ENCODE measurements at regions not wholly inside any gene's neighbourhood (a gene's known extent, or its start where the extent isn't known, plus 50 kb on each side); places are given as distances from the start of the nearest gene placed in this dataset.
"Not testable (repeated sequence)": the region's sequence is repeated elsewhere in the genome, so short reads cannot be mapped to it uniquely, and the experiment has no call there.

DNA sequence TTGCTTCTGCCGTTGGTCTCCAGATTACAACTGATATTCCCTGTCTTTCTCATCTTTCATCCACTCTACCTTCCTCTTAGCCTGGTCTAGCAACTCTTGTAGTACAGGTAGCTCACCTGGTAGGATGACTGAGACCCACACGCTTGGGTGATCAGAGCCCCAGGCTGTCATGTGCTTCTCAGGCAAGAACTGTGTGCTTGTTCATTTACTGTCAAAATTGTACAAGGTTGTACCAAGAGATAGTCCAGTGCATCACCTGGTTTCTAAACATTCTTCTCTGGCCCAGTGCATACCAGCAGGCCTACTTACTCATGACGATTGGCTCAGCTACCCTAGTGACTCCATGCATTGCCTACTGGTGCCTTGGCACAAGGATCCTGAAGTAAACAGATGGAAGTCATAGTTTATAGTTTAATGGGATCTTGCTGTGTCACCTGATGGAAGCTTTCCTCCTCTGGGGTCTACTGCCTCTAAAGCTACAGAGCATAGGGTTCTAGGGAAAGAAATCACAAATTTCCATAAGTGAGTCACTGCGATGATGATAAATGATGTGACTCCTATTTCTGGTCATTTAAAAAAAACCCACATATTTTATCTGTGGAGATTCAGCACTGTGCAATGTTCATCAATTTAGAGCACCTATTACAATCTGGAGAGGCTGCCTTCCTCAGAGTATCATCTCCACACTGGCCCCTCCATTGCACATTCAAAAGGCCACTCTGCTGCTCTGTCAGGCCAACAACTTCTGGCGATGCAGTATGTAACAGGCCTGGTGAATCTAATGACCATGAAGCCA is 481.8 kb upstream of the MEIS1 start:
- DNase-seq (ENCODE audit: low read depth) = no peak

DNA sequence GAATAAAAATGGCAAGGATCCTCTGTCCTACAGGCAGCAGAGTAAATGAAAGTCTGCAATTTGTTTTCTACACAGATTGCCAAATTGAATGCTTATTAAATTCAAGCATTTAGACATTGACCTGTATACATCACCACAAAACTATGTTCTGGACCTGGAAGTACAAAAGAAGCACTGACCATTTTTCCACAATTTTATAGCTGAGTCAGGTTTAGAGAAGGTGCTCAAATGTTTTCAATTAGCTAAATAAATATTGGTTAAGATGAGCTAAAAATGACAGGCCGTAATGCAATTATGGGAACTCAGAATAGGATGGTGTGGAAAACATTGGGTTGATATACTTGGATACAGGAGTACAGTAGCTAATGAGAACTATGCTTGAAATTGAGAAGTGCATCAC is 490.7 kb upstream of the MEIS1 start:
- no peak for DNase-seq (ENCODE audit: low read depth)

DNA sequence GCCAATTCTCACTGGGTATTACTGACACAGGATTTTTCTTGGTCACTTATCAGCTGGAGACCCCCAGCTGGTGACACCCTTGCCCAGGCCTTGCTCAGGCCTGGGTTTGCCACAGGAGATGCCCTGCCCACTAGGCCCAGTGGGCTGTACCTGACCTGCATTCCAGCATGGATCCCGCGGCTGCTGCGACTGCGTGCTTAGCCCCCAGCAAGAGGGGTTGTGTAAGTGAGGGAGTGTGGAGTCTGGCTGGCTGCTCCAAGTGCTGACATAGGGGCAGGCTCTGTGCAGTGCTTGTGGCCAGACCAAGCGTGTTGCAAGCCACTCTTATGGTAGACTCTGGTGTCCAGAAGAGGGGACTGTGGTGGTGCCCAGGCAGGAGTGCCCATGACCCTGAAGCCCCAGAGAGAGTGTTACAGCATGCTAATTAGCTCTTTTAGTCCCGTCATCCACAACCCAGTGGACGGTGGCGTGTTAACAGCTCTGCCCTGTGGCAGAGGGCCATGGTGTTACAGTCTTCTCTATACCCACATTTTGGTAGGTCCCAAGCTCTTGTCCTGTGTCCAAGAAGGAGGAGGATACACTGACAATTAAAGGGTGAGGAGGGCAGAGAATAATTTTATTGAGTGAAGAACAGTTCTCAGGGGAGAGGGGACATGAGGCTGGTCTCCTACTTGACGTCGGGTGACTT is 491.7 kb upstream of the MEIS1 start:
- no peak for DNase-seq (ENCODE audit: low read depth)

DNA sequence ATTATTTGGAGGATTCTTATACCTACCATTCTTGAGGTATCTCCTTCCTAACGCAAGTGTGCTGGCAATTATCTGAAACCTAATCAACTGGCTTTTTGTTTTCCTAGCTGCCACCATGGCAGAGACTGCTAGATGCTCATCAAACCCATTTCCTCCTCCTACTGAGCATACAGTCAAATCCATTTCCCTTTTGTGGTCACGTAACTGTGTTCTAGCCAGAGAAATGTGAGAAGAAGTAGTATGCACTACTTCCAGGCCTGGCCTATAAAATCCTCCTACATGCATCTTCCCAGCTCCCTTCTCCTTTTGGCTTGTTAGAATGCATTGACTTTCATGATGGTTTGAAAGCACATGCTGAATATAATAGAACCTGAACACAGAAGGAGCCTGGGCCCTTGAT is 494.1 kb upstream of the MEIS1 start:
- DNase-seq (ENCODE audit: low read depth) = no peak

DNA sequence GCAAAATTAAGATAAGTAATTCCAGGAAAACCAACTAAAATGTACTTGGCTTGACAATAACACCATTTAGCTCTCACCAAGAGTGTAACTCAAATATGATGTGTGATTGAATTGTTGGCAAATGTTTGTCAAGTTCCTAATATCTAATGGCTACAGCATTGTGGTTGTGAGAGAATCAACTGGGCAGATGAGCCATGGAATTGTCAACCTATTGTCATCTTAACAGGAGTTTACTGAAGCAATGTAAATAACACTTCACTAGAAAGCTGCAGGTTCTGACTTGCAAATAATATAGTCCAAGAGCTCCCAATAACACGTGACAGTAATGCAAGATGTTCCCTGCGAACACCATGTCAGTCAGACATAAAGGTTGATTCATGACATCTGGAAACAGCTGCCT is 495.2 kb upstream of the MEIS1 start:
- DNase-seq (ENCODE audit: low read depth) = no peak

DNA sequence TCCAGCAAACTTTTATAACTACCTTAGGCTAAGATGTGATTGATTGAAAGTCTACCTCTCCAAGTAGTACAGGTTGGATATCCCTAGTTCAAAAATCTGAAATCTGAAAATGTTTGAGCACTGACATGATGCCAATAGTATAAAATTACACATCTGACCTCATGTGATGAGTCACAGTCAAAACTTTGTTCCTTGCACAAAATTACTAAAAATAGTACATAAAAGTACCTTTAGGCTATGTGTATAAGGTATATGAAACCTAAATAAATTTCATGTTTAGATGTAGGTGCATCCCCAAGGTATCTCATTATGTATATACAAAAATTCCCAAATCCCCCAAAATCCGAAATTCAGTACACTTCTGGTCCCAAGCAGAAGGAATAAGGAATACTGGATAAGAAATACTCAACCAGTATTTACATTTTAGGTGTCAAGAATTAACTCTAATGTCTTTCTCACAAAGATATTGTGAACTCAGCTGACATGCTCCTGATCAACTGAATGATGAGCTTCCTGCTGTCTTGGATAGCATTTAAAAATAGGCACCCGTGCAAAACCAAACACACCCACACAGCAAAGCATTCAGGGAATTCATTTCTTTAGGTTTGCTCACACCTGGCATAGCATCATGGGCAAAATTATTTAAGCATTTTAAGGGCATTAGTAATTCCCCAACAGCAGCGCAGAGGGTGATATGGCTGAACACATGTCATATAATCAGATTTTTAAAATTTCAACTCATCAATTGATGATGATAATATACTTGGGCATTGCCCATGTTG is 497.4 kb upstream of the MEIS1 start:
- DNase-seq (ENCODE audit: low read depth) = no peak

DNA sequence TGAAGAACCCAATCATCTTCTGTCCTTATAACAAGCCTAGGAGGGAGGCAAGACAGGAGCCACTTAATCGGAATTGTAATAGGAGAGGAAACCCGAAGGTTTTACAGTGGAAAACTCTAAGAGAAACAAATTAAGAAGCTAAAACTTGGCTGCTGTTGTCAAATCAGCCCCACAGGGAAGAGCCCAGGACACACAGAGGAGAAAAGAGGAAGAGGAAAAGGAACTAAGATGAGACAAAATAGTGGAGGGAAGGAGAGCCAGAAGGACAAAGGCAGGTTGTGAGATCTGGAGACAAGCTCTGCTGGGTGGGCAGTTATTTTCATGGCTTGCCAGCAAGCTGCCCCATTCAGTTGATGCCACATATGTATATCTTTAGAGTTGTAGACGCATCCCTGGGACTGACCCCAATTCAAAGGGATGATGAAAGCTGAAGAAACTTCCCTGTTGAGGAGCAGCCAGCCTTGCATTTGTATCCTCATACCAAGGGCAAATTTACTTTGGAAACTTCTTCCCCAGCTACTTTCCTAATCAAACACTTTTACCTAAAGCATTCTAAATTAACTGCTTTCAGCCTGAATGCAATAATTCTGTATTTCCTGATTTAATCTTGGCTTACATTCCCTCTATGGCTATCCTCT is 499.8 kb upstream of the MEIS1 start:
- no peak for DNase-seq (ENCODE audit: low read depth)

DNA sequence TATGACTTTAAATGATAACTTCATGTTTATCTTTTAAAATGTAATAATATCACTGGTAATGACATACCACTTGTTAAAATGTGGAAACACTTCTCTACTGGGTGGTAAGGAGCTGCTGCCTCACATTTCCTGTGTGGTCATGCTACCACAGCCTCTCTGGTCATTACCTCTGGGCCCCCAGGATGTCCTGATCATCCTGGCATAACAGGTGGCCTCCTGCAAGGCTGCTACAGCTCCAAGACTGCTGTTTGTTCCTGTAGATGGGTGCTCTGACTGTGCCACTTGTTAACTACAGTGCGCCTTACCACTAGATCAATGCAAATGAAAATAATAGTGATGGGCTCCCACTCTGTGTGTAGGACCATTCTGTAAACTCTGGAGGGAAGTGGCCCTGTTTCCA is 500.2 kb upstream of the SPRED2 start:
- DNase-seq (ENCODE audit: low read depth) = no peak

DNA sequence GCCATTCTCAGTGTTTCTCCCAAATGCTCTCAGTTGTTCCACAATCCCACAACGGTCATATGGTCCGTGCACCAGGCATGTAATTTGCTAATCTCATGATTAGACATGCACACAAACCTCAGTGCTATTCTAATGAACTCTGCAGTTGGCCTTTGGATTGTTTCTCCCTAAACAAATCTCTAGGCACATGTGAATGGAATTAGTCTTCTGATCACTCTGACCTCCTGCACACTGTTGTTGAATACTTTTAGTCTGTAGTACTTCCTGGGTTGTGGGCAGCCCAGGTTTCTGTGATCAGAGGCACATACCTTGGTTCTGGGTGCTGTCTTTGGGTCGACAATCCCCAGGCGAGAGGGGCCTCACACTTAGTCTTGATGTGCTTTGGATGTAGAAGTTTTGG is 498.7 kb upstream of the SPRED2 start:
- DNase-seq (ENCODE audit: low read depth) = no peak

DNA sequence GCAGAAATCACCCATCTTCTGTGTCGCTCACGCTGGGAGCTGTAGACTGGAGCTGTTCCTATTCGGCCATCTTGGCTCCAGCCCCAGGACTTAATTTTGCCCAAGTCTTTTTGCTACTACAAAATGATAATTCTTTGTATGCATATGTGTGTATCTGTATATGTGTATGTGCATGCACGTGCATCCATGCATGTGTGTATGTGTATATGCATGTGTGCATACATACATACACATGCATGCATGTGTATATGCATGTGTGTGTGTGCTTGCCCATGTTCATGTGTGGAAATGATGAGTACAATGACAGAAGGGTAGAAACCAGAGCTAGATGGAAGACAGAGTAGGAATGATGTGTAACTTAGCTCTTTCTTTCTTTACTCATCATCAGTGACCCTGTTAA is 497.9 kb upstream of the SPRED2 start:
- DNase-seq (ENCODE audit: low read depth) = no peak

DNA sequence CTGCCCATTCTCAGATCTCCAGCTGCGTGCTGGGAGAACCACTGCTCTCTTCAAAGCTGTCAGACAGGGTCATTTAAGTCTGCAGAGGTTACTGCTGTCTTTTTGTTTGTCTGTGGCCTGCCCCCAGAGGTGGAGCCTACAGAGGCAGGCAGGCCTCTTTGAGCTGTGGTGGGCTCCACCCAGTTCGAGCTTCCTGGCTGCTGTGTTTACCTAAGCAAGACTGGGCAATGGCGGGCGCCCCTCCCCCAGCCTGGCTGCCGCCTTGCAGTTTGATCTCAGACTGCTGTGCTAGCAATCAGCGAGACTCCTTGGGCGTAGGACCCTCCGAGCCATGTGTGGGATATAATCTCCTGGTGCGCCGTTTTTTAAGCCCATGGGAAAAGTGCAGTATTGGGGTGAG is 497.3 kb upstream of the SPRED2 start:
- not testable (repeated sequence) for DNase-seq (ENCODE audit: low read depth)

DNA sequence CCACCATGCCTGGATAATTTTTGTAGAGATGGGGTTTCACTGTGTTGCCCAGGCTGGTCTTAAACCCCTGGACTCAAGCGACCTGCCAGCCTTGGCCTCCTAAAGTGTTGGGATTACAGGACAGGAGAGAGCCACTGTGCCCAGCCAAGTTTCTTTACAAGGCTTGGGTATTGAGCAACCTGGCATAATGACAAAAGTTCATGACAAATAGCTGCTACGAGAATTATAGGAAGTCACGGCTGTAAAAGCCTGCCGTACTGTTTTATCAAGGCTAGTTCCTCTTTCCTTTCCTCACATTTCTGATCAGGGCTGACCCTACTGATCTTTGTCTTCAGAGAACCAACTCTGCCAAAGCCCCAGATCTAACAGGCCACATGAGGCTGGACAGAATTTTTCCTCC is 490.4 kb upstream of the SPRED2 start:
- DNase-seq (ENCODE audit: low read depth) = no peak

DNA sequence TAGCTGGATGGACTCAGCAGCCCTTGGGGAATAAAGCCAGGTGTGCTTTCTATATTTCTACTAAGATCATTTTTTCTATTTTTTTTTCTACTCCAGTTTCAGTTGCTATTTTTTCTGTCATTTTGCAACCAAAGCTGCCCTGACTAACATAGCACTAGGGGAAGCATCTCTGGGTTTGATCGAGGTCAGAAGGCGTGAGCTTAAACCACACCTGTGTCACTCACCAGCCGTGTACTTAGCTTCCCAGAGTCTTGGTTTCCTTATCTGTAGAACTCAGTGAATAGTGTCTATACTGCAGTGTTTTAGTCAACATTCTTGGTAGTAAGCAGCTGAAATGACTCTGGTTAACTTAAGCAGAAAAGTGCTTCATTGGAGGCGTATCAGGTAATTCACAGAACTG is 489.6 kb upstream of the SPRED2 start:
- no peak for DNase-seq (ENCODE audit: low read depth)

DNA sequence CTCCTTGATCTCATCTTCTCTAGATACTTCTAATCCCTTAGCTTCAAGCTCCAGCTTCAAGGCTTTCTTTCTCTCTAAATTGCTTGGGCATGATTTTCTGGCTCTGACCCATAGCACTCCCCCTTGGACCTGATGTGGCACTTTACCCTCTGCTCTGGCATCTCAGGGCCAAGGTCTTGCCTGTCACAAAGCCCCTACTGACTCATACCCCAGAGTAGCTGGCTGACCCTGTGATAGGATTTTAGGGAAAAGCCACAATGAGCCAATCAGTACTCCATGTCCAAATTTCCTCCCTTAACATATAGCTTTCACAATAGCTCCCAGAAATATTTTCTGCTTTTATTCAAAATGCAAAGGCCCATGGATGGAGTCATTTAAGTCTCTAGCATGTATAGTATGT is 488.7 kb upstream of the SPRED2 start:
- no peak for DNase-seq (ENCODE audit: low read depth)

DNA sequence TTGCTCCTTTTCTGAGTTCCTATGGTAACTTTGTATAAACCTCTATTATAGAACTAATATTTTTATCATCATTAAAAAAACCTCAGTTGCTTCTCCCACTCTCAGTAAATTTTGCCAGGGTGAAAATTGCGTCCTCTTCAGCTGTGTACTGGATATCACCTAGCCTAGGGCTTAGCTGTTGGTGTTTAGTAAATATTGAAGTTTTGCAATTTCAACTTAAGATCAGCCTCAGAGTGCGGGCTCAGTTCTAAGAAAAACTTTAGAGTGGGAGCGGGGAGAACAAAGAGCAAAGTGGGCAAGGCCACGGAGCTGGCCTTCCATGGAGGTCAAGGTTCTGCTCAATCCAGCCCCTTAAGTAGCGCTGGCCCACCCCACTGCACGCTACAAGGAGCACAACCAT is 488.3 kb upstream of the SPRED2 start:
- no peak for DNase-seq (ENCODE audit: low read depth)

DNA sequence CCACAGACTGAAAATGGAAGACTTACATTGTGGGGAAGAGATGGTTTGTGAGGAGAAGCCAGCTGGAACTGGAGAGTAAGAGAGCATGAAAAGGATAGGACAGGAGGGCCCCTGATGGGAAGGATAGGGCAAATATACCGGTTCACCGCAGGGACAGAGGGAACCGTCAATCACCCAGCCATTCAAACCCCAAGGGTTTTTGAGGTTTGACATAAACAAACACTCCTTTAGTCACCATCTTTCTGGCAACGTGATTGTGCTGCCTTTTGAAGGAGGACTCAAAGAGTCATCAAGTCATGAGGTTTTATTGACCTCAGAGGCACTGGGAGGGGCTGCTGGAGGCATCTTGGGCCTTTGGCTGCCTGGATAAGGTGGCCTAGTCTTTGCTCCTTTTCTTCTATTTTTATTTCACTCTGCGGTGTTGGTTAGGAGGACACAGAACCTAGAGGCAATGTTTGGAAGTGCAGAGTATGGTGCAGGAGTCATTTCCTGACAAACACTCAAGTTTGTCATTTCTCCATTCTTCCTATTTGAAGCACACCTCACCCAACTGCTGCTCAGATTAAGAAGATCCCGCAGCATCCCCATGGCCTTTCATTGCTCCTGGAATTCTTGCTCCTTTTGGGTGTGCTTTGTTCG is 487.3 kb upstream of the SPRED2 start:
- no peak for DNase-seq (ENCODE audit: low read depth)

DNA sequence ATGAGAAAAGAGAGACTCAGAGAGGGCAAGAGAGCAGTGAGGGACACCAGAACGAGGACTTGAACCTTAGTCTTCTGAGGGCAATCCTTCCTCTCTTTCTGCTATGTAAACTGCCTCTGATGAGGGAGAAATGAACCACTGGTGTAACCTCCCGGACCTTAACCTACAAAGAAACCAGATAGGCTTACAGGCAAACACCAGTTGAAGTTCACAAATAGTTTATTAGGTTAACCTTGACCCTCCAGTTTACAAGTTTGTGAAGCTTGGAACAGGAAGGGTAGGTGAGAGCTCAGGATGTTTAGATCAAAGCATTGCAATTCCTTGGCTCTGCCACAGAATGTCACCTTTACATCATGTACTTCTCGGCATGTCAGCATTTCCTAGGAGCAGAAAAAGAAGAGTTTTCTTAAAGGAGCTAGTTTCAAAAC is 486.4 kb upstream of the SPRED2 start:
- no peak for DNase-seq (ENCODE audit: low read depth)

DNA sequence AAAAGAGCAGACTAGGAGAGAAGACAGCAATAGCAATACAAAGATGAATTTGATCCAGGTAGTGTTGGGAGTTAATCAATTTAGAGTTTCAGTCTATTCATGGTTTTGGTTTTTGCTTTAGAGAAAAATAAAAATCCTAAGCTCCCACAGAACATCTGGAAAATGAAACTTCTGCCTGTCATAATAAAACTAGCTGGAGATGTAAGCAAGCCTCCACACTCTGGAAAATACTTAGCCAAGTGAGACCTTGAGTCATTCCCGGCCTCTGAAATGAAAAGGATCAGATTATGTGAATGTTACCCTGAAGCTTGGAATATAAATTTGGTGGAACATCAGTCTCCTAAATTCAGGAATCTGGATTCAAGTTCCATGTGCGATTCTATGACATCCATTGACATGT is 485.6 kb upstream of the SPRED2 start:
- no peak for DNase-seq (ENCODE audit: low read depth)

DNA sequence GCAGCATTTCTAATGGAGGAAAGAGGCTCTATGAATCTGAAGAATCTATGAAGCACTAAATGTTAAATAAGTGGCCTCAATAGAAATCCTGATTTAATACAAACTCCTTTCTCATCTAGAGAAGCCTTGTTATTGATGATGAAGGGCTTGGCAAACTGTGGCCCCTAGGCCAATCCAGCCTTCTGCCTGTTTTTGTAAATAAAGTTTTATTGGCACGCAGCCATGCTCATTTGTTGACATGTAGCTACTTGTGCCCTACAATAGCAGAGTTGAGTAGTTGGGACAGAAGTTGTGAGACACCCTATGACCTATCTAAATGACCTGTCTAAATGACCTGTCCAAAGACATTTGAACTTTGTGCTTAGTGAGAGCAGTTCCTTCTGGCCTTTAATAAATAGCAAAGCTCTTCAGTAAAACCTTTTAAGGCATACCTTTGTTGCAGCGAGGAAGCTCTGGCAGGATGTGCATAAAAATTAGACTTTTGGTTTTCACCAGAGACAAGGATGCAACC is 484.4 kb upstream of the SPRED2 start:
- no peak for DNase-seq (ENCODE audit: low read depth)

DNA sequence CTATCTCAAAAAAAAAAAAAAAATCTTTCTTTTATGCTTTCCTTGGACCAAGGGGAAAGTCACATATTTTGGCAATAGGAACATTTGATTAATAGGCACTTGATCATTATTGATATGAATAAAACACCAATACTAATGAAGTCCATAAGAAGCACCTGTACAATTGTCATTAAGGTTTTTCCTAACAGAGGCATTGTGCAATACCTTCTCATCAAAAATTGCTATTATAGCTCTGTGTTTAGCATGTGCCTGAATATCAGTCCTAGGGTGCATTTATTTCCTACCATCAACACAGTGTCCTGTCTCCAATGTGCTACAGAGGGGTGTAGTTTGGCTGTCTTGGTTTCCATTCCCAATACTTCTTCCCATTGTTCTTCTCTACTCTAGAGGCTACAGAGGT is 483.8 kb upstream of the SPRED2 start:
- no peak for DNase-seq (ENCODE audit: low read depth)

DNA sequence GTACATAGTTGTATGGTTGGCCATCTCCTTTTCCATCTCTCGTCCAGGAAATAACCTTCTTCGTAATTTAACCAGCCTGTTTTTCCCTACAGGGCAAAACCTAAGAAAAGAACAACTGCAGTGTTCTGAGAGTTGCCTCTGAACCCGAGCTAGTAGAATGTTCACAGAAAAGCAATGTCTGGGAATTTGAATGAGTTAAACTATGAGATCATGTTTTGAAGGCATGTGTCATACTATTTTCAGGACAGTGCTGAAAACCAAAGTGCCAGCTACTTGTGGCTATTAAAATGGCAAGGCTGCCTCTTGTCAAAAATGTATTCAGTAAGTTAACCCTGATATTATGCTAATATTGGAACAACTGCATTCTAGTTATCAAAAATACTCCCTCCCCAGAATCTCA is 482.9 kb upstream of the SPRED2 start:
- no peak for DNase-seq (ENCODE audit: low read depth)

DNA sequence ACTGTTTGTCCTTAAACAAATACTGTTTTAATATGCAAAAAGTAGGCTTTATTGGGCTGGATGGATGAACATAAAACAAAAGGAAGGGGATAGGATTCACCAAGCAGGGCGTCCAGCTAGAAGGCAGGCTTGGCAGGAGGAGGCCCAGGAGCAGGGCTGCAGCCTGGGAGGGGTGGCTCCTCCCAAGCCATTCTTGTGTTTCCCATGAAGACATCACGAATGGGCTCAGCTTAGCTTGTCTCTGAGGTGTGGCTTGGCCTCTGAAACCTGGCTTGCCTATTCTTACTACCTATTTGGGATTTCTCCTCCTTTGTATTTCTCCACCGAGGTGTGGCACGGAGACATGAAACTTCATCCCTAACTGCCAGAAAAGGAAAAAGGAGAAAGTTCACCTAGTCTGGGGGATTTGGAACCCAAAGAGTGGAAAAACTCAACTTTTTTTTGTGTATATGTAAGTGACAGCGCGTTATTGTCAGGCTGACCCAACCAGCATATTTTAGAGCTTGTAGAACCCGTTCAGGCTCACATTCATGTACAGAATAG is 481.9 kb upstream of the SPRED2 start:
- no peak for DNase-seq (ENCODE audit: low read depth)

Measured in amniotic epithelial cell (primary cell).